Nephron (organoid): ENCODE measurements at regions not wholly inside any gene's neighbourhood (a gene's known extent, or its start where the extent isn't known, plus 50 kb on each side); places are given as distances from the start of the nearest gene placed in this dataset.

Source experiments
- H3K27ac Mint-ChIP-seq, 3 experiments: 2 replicates each; pipeline ENCODE4 v1.8.0; 2020; ENCODE audit warnings: mixed read lengths in 3 of 3, mild to moderate bottlenecking in 2 of 3, moderate library complexity in 1 of 3
- H3K27me3 Mint-ChIP-seq: 2 replicates; pipeline ENCODE4 v1.8.0; 2021; ENCODE audit warnings: low read depth, mild to moderate bottlenecking, moderate library complexity, mixed read lengths
- H3K36me3 Mint-ChIP-seq: 2 replicates; pipeline ENCODE4 v1.8.0; 2020; ENCODE audit warnings: low read depth, mixed read lengths
- H3K4me1 Mint-ChIP-seq: 2 replicates; pipeline ENCODE4 v1.8.0; 2020; ENCODE audit warnings: mixed read lengths
- H3K4me3 Mint-ChIP-seq, 3 experiments: 2 replicates each; pipeline ENCODE4 v1.8.0; 2020; ENCODE audit warnings: mild to moderate bottlenecking in 3 of 3, mixed read lengths in 3 of 3, moderate library complexity in 2 of 3
- H3K9me3 Mint-ChIP-seq: 2 replicates; pipeline ENCODE4 v1.8.0; 2020; ENCODE audit warnings: mixed read lengths
- CTCF ChIP-seq, 3 experiments: fragments of 200-600 bp; sonication (generic); IDR thresholded peaks; one replicate each; pipeline ENCODE4 v1.5.0; 2021; ENCODE audit warnings: antibody characterized with exemption in 3 of 3; ENCODE audit not compliant: unreplicated experiment in 3 of 3

DNA sequence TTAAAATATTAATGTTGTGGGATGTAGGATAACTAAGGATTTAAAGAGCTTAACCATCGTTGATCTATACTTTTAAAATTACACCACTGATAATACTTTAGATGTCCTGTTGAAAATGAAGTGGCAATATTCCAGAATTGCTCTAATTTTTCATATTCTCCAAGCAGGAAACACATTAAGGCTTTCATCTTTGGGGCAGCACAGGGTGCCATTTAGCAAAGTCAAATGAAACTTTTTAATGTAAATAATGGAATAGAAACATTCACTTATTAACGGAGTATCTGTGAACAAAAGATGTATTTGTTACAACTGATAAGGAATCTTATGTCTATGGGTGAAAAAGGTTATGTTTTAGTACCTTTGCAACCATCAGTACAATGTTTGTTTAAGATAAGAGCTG, 50.0 kb upstream of the MIR17HG start:
- Mint-ChIP-seq H3K9me3 (no peaks in the 10 kb centered on the region), H3K4me3 (no peak overlapping the region), H3K4me1 (peaks cover 4% of the 10 kb centered on the region), H3K27ac (no peak overlapping the region), H3K27me3 (peaks cover 3% of the 10 kb centered on the region), H3K36me3 (no peaks in the 10 kb centered on the region)
- no peak for TF ChIP-seq CTCF (IDR thresholded peaks at IDR 0.05; ENCODE audit: unreplicated experiment in 3 of 3)
